HG02610 (cell line): ENCODE measurements at regions not wholly inside any gene's neighbourhood (a gene's known extent, or its start where the extent isn't known, plus 50 kb on each side); places are given as distances from the start of the nearest gene placed in this dataset.

Experiments
- ATAC-seq: cut with Tn5 transposase; IDR thresholded peaks from one replicate; pipeline ENCODE4 v1.9.1; 2021; ENCODE audit warnings: mild to moderate bottlenecking, moderate library complexity; ENCODE audit not compliant: unreplicated experiment

DNA sequence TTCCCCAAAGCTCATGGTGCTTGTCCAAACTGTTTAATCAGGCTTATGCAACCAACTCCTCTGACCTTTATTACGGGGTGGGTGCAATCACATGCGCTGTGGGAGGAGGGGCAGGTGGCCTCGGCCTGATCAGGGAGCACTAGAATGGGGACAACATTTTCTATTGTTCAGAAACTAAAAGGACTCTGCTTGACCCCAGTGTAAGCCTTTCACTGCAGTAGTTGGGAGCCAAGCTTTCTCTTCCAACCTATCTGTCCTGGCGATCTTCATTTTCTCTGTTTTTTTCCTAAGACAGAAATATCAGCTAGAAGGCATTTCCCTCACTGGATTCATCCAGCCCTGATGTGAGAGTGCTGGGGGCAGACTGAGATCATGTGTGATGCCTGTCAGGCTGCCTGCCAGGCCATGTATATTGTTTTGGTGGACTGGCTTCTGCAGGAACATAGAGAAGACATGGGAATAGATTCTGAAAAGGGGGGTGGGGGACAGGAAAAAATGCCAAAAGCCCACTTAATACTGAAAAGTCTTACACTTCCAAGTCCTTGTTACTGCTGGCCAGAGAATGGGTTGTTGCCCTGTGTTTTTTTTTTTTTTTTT is 627.0 kb upstream of the TBL1XR1 start:
- ATAC-seq = no peak

DNA sequence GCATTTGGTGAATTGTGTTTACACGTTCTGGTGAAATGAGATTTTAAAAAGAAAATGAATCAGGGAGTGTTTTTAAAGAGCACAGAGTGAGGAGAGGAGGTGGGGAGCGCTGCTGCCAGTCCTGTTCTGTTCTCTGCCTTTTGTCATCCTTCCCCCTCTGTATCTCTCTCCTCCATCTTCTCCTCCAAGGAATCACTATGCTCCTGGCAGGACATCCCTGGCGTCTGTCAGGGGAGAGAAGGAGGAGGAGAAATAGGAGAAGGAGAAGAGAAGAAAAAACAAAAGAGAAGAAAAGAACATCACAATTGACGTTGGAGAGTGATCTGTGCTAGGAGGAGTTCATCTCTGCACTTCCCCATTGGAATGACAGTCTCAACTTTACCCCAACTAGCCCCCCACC is 627.6 kb upstream of the TBL1XR1 start:
- ATAC-seq = no peak

DNA sequence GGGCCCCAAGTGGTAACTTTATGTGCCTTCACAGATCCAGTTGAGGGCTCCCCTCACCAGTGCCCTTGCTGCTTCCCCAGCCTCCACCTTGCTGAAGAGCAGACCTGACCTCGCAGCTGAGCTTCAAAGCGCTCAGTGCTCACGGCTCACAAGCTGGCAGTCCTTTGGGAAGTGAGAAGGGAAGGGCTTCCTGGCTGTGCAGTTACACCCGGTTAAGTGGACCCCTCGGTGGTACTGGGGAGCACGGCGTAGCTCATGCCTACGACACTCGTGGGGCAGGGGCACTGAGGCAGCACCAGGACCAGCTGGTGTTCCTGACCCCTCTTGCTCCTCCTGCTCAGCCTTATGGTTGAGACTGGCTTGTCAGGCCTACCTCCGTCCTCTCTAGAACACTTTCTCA is 629.0 kb upstream of the TBL1XR1 start:
- ATAC-seq = no peak

DNA sequence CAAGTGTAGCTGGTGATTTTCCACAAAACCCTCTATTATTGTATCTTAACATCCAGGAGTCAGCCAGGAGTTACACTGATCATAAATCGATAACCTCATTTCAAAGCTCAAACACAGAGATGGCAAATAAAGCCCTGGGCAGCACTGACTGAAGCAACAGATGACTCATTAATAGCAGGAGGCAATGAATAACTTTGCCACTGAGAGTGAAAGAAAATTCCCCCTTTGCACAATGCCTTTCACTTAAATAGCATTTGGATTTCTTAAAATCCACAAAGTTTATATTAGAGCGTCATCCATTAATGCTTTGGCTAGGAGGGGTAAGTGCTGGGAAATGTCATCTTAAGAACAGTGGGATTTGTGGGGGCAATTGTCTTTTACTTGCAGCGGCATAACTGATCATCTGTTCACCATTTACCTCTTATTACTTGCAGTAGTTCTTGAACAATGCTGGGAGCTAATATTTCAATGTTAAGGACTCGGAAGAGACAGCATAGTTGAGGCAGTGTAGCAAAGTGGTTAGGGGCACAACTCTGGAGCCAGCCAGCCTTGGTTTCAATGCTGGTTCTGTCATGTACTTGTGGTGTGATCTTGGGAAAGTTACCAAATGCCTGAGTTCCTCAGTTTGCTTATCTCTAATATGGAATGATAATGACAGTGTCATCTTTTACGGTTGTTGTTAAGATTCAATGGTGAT is 630.4 kb upstream of the TBL1XR1 start:
- no peak for ATAC-seq

DNA sequence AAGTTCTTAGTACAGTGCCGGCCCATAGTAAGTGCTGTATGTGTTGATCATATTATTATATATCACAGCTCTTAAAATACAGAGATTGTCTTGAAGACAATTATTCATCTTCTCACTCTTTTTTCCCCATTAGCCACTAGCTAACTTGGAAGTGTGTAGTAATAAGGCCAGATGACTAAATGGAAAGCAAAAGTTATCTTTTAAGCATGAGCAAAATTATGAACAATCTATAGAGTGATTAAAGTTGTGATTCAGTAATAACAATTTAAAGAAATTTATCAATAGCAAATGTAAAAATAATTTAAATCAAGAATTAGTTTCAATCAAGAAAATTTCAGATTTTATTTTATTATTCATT is 630.9 kb upstream of the TBL1XR1 start:
- ATAC-seq = no peak

DNA sequence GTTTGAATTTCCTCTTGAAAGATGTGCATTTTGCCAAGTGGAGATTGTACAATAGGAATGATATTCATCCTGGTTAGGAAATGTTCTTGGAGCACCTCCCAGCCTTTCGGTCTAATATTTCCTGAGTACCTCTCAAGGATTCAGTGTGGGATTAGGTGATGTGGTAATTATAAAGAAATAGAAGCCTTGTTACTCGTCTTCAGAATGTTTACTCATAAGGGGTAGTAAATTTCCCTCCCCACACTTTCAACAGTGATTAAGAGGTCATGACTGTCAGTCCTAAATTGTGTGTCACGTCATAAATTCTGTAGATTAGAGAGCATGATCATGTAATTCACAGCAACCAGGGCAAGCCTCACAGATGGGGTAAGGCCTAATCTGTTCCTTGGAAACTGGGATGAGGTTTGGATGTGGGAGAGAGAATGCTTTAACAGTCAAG is 633.1 kb upstream of the TBL1XR1 start:
- ATAC-seq = no peak

DNA sequence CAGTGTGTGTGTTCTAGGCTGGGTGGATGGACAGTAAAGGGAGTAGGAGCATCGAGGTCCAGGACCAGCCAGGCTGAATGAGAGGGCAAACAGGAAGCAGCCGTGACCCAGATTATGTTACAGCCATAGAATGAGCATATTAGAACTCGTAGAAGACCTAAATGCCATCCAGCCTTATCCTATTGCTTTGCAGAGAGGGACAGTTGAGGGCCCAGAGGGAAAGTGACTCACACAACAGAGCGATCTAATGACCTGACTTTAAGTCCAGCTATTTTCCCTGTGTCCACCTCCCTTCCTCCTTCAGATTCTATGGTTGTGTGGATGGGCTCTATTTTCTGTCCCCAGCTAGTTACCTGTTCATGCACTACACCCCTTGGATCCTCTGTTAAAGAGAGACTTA is 634.1 kb upstream of the TBL1XR1 start:
- ATAC-seq = no peak

DNA sequence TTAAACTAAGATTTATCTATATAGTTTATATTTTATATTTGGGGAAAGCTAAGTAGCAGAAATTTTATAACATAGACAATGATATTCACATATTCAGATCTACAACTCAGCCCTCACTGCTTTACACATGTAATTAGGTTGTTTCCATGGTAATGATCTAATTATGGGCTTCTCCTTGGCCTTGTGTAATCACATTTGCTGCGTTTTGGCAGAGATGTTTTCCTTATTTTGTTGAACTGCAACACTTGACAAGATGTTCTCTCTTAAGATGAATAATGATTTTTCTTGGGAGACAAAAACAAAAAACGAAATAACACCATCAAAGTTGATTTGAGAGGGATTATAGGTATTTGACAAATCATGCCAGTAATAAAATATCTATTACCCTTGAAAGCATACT is 635.6 kb upstream of the TBL1XR1 start:
- ATAC-seq = no peak

DNA sequence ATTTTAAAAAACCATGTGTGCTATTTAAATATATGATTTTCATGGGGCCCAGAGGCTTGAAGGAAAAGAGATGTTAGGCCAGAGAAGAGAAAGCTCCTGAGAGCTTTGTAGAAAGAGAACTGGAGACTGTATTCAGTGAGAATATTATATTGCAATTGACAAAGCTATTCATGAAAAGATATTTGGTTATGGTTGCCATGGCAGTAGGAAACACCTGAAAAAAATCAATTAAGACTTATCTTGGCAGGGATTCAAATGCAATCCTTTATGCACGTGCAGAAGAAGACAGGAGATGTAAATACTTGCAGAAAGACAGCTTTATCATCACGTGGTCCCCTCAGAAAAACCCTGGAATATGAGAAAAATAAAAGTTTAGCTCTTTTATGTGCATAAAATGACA is 636.0 kb upstream of the TBL1XR1 start:
- ATAC-seq = no peak

DNA sequence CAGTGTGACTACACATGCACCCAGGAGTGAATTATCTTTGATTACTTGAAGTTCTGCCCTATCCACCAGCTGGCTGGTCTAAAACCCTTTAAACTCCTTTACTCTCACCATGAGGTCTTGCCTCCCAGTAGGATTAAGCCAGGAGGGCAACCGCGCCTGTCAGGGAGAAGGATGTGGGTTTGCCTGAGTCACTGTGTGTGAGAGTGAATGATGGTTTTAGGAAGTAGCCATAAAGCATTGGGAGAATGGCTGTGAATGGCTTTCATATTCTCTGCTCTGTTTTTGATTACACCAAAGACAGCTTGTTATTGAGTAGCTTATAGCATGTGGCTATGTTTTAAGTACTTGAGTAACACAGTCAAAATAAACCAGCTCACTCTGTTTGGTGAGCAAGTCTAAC is 637.7 kb upstream of the TBL1XR1 start:
- no peak for ATAC-seq

DNA sequence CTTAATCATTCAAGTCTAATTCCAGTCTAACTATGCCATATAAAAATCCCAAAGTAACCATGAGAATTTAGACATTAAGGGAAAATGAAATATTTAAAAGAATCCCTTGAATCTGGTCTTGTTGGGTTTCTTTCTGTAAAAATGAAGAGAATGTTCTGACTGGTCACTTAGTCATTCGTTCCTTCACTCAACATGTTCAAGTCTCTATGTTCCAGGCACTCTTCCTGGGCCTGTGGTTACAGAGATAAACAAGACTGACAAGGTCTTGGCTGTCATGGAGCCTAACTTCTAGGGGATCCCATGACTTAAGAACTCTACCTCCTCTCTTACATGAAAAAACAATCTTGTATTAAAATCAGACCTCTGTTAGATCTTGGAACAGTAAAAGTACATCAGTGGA is 638.6 kb upstream of the TBL1XR1 start:
- no peak for ATAC-seq

DNA sequence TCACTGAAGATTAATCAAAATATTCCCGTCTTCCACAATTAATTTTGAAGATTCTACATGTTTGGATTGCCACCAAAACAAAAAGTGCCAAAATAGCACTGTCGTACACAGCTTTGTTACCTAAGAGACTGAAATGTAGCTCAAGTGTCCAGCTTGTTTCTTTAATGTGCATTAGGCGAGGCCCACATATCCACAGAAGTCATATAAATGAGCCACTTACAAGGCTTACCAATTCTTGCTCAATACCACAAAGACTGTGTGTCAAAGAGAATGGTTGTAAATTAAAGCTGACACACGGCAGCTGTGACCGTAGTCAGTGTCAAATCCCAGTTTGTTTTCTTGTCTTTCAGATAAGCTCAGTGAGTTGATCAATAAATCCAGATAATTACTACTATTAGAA is 639.4 kb upstream of the TBL1XR1 start:
- ATAC-seq = no peak

DNA sequence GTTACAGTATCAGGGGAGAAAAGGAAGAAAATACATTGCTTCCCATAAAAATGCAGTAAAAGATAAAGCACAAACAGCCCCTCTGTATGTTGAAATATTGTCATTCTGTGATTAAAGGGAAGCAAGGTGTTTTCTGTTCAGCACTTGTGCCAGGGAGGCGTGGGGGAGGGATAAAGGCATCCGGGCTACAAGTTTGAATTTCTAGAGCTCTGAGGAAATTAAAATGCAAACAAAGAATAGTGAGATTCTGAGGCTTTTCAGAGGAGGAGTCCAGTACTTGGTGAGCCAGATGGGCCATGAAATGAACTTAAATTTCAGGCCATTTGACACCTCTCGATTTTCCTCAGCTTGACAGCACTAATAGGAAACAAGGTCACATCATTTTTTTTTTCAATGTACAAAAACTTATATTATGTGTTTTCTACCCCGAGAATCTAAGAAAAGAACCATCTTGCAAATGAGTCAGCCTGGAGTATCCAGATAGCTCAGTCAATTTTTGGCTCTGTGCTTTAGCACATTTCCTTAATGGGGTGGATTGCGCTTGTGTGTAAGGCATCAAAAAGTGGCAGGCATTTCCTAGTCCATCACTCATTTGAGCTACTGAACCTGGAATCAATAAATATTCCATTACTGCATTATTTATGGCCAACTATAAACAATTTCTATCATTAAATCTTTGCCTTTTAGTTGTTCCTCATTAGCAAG is 640.8 kb upstream of the TBL1XR1 start:
- no peak for ATAC-seq

DNA sequence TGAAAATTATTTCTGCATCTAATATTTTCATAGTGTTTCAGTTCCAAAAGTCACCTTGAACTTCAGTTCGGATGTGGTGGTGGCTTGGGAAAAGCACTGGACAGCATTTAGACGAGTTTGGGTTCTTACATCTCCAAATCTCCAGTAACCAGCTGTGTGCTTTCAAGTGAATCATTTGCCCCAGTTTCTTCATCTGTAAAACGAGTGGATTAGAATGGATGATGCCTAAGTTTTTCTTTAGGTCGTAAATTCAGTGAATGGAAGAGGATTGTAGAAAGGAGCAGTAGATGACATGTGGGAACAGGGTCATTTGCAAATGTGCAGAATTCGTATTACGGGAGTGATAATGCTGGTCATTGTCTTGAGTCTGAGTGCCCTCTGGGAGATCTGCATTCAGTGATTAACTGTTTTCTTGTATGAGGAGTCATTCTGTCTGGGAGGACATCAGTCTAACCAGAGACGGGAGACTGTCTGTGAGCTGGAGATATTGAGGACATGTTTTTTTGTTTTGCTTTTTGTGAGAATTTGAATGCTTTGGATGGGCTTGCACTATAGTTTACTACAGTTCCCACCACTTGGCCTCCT is 641.6 kb upstream of the TBL1XR1 start:
- ATAC-seq = no peak

DNA sequence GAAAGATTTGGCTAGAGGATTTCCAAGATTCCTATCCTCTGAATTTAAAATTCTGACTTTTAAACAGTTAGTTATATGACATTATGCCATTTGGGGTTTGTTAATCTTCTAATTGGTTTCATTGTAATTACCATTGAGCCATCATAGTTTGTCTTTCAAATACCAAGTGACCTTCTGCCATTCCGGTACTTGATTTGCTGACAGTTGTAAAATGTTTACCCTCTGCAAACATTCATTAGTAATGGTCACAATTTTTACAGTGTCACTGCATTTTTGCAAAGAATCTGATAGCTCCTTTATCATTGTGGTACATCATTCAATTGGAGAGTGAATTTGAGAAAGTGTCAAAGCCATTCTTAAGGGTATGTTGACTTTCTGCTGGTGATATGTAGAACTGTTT is 645.0 kb upstream of the TBL1XR1 start:
- ATAC-seq = no peak

DNA sequence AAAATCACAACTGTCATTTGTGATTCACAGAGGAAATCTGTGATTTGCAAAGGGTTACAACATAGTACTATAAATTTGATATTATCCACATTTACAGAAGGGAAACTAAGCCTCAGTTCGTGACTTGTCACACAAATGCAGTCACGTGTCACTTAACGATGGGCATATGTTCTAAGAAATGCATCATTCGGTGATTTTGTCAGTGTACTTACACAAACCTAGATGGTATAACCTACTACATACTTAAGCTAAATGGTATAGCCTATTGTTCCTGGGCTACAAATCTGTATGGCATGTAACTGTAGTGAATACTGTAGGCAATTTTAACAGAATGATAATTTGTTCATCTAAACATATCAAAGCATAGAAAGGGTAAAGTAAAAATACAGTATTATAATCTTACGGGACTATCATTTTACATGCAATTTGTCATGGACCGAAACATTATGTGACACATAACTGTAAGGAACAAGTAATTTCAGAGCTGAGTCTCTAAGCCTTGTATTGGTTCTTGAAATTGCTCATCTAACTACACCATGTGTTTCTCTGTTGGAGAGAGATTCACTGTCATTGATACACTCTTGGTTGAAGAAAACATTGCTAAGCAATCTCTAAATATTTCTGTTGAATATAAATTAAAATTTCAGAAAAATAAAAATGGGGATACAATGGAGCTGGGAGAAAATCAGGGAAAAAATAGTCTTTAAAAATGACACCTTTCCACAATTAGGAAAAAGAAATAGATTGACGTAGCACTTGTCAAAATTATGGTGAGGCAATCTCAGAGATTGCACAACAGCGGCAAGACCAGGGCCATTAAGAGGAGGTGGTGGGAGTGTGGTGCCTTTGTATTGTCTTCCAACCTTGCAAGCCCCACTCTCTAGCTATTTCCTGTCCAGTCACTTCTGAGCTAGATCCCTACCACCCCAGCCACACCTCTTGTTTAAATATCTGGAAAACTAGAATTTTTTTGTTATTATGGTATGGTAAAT is 645.8 kb upstream of the TBL1XR1 start:
- ATAC-seq = no peak

DNA sequence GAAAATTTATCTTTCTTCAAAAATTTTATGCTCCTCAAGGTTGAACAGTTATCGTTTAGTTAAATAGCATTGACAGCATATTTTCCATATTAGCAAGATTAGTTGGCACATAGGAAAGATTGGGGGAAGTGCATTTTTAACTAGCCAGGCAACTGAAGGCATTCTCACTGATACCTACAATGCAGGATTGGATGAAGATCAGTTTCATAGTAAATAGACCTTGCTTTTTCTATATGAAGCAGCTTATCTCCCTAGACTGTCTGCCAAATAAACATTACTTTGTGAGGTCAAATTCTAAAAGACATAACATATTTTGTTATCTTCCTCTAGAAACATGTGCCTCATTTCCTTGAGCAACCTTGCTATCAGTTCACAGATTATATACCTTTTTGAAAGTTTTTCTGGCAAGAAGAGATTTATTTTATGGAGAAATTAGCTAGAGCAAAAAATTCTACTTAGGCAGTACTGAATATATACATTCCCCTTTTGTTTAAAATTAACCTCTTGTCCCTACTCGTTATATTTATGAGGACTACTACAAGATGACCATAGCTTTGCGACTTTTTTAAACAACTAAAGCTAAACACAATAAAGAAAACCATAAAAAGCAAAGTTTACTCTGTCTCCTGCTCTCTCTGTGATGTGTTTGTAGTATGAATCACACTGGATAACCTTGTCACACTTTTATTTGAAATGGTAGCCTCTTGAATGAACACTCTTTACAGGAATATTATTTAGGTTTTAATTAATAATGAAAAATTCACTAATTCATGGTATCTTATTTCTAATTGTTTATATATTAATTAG is 654.9 kb upstream of the TBL1XR1 start:
- ATAC-seq = no peak

DNA sequence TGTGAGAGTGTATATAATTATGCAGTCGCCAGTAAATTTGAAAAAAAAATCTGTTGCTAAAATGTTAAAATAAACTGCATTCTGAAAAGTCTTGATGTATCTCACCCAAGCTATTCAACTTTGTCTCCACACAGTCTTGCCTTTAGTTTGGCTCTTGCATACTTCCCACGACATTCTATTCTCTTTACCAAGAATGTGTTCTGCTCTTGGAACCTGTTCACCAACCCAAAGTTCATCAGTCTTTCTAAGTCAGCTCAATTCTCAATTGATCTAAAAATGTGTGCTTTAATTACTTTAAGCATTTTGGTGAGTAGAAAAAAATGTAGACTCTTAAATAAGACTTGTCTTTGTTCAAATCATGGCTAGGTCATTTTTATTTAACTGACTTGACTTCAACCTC is 657.7 kb upstream of the TBL1XR1 start:
- ATAC-seq = no peak

DNA sequence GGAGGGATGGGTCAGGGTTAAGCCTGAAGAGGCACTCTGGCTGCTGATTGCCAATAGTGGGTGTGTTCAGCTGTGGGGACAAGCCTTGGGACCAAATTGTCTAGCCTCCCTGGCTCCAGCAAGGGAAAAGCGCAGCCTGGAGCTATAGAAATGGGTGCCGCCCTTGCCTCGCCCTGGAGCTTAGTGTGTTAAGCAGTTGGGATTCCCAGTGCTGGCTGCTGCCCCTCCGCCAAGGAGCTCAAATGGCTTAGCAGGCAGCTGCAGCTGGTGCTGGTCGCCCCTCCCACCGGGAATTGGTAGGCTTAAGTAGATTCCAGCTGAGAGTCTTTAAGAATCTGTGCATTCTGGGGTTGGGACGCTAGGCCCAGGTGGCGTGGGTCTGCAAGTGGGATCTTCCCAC is 662.9 kb upstream of the TBL1XR1 start:
- ATAC-seq = no peak

DNA sequence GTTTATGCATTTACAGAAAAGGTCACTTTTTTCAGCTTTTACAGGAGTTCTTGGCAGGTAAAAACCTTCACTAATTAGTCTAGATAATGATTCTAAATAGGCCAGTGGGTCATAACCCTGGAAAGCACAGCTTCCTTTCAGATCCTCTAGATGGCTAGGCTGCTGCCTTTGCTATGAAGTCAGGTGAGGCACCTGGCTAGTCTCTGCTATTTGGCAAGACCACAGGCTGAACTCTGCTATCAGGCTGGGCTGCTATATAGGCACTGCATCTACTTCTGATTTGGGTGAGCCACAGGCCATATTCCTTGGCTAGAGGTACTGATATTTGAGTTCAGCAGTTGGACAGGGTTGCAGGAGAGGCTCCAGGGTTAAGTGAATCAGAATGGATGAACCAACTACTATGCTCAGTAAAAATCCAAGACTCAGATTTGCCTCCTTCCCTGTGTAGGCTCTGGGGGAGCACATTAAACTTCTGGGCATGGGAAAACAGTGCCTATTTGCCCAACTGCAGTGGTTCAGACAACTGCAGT is 665.7 kb upstream of the TBL1XR1 start:
- no peak for ATAC-seq
